ENCODE measurements at regions not wholly inside any gene's neighbourhood (a gene's known extent, or its start where the extent isn't known, plus 50 kb on each side); places are given as distances from the start of the nearest gene placed in this dataset.
"Not testable (repeated sequence)": the region's sequence is repeated elsewhere in the genome, so short reads cannot be mapped to it uniquely, and the experiment has no call there.

GRCh38 chr12:91695406-91695805 is 450.2 kb downstream of the BTG1 start:
- H3K4me3 Mint-ChIP-seq; H3K9me3 ChIP-seq; CTCF ChIA-PET; DNase-seq; H3K27me3 ChIP-seq (replicated peaks in 1 of 2; ENCODE audit: control insufficient read depth in 2 of 2, extremely low read depth in 1 of 2, insufficient read depth in 2 of 2, low read length in 1 of 2); POLR2A ChIA-PET; H3K27ac ChIP-seq (ENCODE audit: low read length); H3K27me3 Mint-ChIP-seq; H3K27ac Mint-ChIP-seq; H3K4me1 Mint-ChIP-seq; H3K36me3 ChIP-seq (ENCODE audit: control insufficient read depth in 2 of 2, extremely low read depth in 1 of 2, insufficient read depth in 1 of 2, low read length in 1 of 2); H3K4me1 ChIP-seq (ENCODE audit: control insufficient read depth in 1 of 2, extremely low read depth in 1 of 2, insufficient read depth in 2 of 2, low read length in 2 of 2); H3K4me3 ChIP-seq (ENCODE audit: control insufficient read depth in 1 of 2, extremely low read depth in 1 of 2, low read length in 1 of 2); H3K36me3 Mint-ChIP-seq; ATAC-seq (replicated peaks in 1 of 4): not testable (repeated sequence)
- no CpG with 5 or more reads among the region's 3 CpGs for WGBS (ENCODE audit: insufficient coverage)
- H3K9me3 Mint-ChIP-seq: peaks cover 11 to 17% (median 15%) of the 10 kb centered on the region in 3 donors

GRCh38 chr12:91690531-91690930 is 455.1 kb downstream of the BTG1 start:
- DNase-seq: no peak
- no peak for ATAC-seq (replicated peaks in 1 of 4)
- H3K27me3 Mint-ChIP-seq: no peaks in the 10 kb centered on the region

GRCh38 chr12:91687052-91688017 is 458.3 kb downstream of the BTG1 start:
- Mint-ChIP-seq H3K9me3 (no peaks in the 10 kb centered on the region), H3K27ac (peak overlapping the region; percentile 5 to 61), H3K36me3 (no peaks in the 10 kb centered on the region), H3K4me3 (no peak overlapping the region), H3K27me3 (no peaks in the 10 kb centered on the region), H3K4me1 (peaks cover 21 to 24% (median 22%) of the 10 kb centered on the region in 3 donors)
- no peaks in the 10 kb centered on the region for H3K9me3 ChIP-seq
- WGBS (ENCODE audit: insufficient coverage): 30% methylated on average over 2 of the region's 3 CpGs
- no peak overlapping the region for H3K4me3 ChIP-seq (ENCODE audit: control insufficient read depth in 1 of 2, extremely low read depth in 1 of 2, low read length in 1 of 2)
- CTCF ChIA-PET: no interaction called here
- H3K36me3 ChIP-seq (ENCODE audit: control insufficient read depth in 2 of 2, extremely low read depth in 1 of 2, insufficient read depth in 1 of 2, low read length in 1 of 2): no peaks in the 10 kb centered on the region
- no peak overlapping the region for H3K27ac ChIP-seq (ENCODE audit: low read length)
- no peaks in the 10 kb centered on the region for H3K27me3 ChIP-seq (replicated peaks in 1 of 2; ENCODE audit: control insufficient read depth in 2 of 2, extremely low read depth in 1 of 2, insufficient read depth in 2 of 2, low read length in 1 of 2)
- POLR2A ChIA-PET: interaction anchor here in 1 of 2 donors (0.7 kb wide), 1 partner anchor 189 kb away, joined by 3 read pairs; no protein-coding TSS in a partner anchor
- ATAC-seq (replicated peaks in 1 of 4) (peak; percentile 84 to 98 (median 88)), DNase-seq (peak in 29 of 35 experiments; percentile 1 to 70 (median 26))
- peaks cover 0 to 19% of the 10 kb centered on the region in 2 experiments for H3K4me1 ChIP-seq (ENCODE audit: control insufficient read depth in 1 of 2, extremely low read depth in 1 of 2, insufficient read depth in 2 of 2, low read length in 2 of 2)

More at GRCh38 chr12:91690531-91690930, 455.1 kb downstream of the BTG1 start:
- H3K36me3 ChIP-seq (ENCODE audit: control insufficient read depth in 2 of 2, extremely low read depth in 1 of 2, insufficient read depth in 1 of 2, low read length in 1 of 2): no peaks in the 10 kb centered on the region
- no peaks in the 10 kb centered on the region for H3K9me3 ChIP-seq
- H3K4me1 ChIP-seq (ENCODE audit: control insufficient read depth in 1 of 2, extremely low read depth in 1 of 2, insufficient read depth in 2 of 2, low read length in 2 of 2): peaks cover 0 to 19% of the 10 kb centered on the region in 2 experiments
- no peak overlapping the region for H3K4me3 ChIP-seq (ENCODE audit: control insufficient read depth in 1 of 2, extremely low read depth in 1 of 2, low read length in 1 of 2)
- ChIA-PET POLR2A (interaction anchor here in 1 of 2 donors (0.5 kb wide), 1 partner anchor 795 kb away, joined by 3 read pairs; no protein-coding TSS in a partner anchor), CTCF (no interaction called here)
- H3K27ac ChIP-seq (ENCODE audit: low read length): no peak overlapping the region
- H3K27me3 ChIP-seq (replicated peaks in 1 of 2; ENCODE audit: control insufficient read depth in 2 of 2, extremely low read depth in 1 of 2, insufficient read depth in 2 of 2, low read length in 1 of 2): no peaks in the 10 kb centered on the region
- Mint-ChIP-seq H3K4me1 (peaks cover 19 to 22% (median 21%) of the 10 kb centered on the region in 3 donors), H3K9me3 (no peaks in the 10 kb centered on the region), H3K36me3 (no peaks in the 10 kb centered on the region), H3K27ac (no peak overlapping the region), H3K4me3 (no peak overlapping the region)
- 88% methylated on average over 4 of the region's 4 CpGs for WGBS (ENCODE audit: insufficient coverage)

GRCh38 chr12:91685917-91686316 is 459.7 kb downstream of the BTG1 start:
- no peaks in the 10 kb centered on the region for H3K9me3 ChIP-seq
- Mint-ChIP-seq H3K4me1 (peaks cover 21 to 24% (median 22%) of the 10 kb centered on the region in 3 donors), H3K9me3 (no peaks in the 10 kb centered on the region), H3K36me3 (no peaks in the 10 kb centered on the region), H3K27ac (no peak overlapping the region), H3K27me3 (no peaks in the 10 kb centered on the region), H3K4me3 (no peak overlapping the region)
- DNase-seq (peak in 2 of 35 experiments; percentile 2 to 16), ATAC-seq (replicated peaks in 1 of 4) (peak in 2 of 4 experiments; percentile 40 to 44)
- peaks cover 0 to 19% of the 10 kb centered on the region in 2 experiments for H3K4me1 ChIP-seq (ENCODE audit: control insufficient read depth in 1 of 2, extremely low read depth in 1 of 2, insufficient read depth in 2 of 2, low read length in 2 of 2)
- no peak overlapping the region for H3K27ac ChIP-seq (ENCODE audit: low read length)
- H3K4me3 ChIP-seq (ENCODE audit: control insufficient read depth in 1 of 2, extremely low read depth in 1 of 2, low read length in 1 of 2): no peak overlapping the region
- POLR2A ChIA-PET: no interaction called here
- CTCF ChIA-PET: interaction anchor here in 1 of 2 donors (0.5 to 0.6 kb wide), 2 partner anchors 26 to 356 kb away, joined by 3 to 7 read pairs; no protein-coding TSS in a partner anchor
- H3K27me3 ChIP-seq (replicated peaks in 1 of 2; ENCODE audit: control insufficient read depth in 2 of 2, extremely low read depth in 1 of 2, insufficient read depth in 2 of 2, low read length in 1 of 2): no peaks in the 10 kb centered on the region
- no peaks in the 10 kb centered on the region for H3K36me3 ChIP-seq (ENCODE audit: control insufficient read depth in 2 of 2, extremely low read depth in 1 of 2, insufficient read depth in 1 of 2, low read length in 1 of 2)
- WGBS (ENCODE audit: insufficient coverage): no CpG with 5 or more reads among the region's 2 CpGs

- WGBS (ENCODE audit: insufficient coverage): no CpG with 5 or more reads among the region's 11 CpGs
- ATAC-seq (replicated peaks in 1 of 4) (no peak), DNase-seq (no peak)
- Histone ChIP-seq H3K27ac (ENCODE audit: low read length) (no peak overlapping the region), H3K4me3 (ENCODE audit: control insufficient read depth in 1 of 2, extremely low read depth in 1 of 2, low read length in 1 of 2) (no peak overlapping the region), H3K4me1 (ENCODE audit: control insufficient read depth in 1 of 2, extremely low read depth in 1 of 2, insufficient read depth in 2 of 2, low read length in 2 of 2) (peaks cover 0 to 11% of the 10 kb centered on the region in 2 experiments), H3K9me3 (no peaks in the 10 kb centered on the region), H3K27me3 (replicated peaks in 1 of 2; ENCODE audit: control insufficient read depth in 2 of 2, extremely low read depth in 1 of 2, insufficient read depth in 2 of 2, low read length in 1 of 2) (no peaks in the 10 kb centered on the region), H3K36me3 (ENCODE audit: control insufficient read depth in 2 of 2, extremely low read depth in 1 of 2, insufficient read depth in 1 of 2, low read length in 1 of 2) (no peaks in the 10 kb centered on the region)
- Mint-ChIP-seq H3K27ac (no peak overlapping the region), H3K4me3 (no peak overlapping the region), H3K4me1 (peaks cover 8 to 11% (median 9%) of the 10 kb centered on the region in 3 donors), H3K36me3 (no peaks in the 10 kb centered on the region), H3K27me3 (no peaks in the 10 kb centered on the region), H3K9me3 (no peaks in the 10 kb centered on the region)
- ChIA-PET CTCF (interaction anchor here in 1 of 2 donors (0.6 kb wide), 1 partner anchor 104 kb away, joined by 3 read pairs; no protein-coding TSS in a partner anchor), POLR2A (no interaction called here)
These were observed 463.9 kb downstream of the BTG1 start for GRCh38 chr12:91681751-91682150.

- CTCF ChIA-PET: interaction anchor here in 1 of 2 donors (0.6 kb wide), 1 partner anchor 104 kb away, joined by 3 read pairs; no protein-coding TSS in a partner anchor
- no CpG with 5 or more reads among the region's 2 CpGs for WGBS (ENCODE audit: insufficient coverage)
- DNase-seq: no peak
- Mint-ChIP-seq H3K4me1 (peaks cover 3 to 8% (median 3%) of the 10 kb centered on the region in 3 donors), H3K27me3 (no peaks in the 10 kb centered on the region), H3K27ac (no peak overlapping the region), H3K36me3 (no peaks in the 10 kb centered on the region), H3K9me3 (no peaks in the 10 kb centered on the region), H3K4me3 (no peak overlapping the region)
- H3K27ac ChIP-seq (ENCODE audit: low read length): no peak overlapping the region
- peaks cover 0 to 4% of the 10 kb centered on the region in 2 experiments for H3K4me1 ChIP-seq (ENCODE audit: control insufficient read depth in 1 of 2, extremely low read depth in 1 of 2, insufficient read depth in 2 of 2, low read length in 2 of 2)
- H3K36me3 ChIP-seq (ENCODE audit: control insufficient read depth in 2 of 2, extremely low read depth in 1 of 2, insufficient read depth in 1 of 2, low read length in 1 of 2): no peaks in the 10 kb centered on the region
- no peak overlapping the region for H3K4me3 ChIP-seq (ENCODE audit: control insufficient read depth in 1 of 2, extremely low read depth in 1 of 2, low read length in 1 of 2)
- H3K9me3 ChIP-seq: no peaks in the 10 kb centered on the region
- POLR2A ChIA-PET: no interaction called here
- no peaks in the 10 kb centered on the region for H3K27me3 ChIP-seq (replicated peaks in 1 of 2; ENCODE audit: control insufficient read depth in 2 of 2, extremely low read depth in 1 of 2, insufficient read depth in 2 of 2, low read length in 1 of 2)
- ATAC-seq (replicated peaks in 1 of 4): no peak
These were observed 464.8 kb downstream of the BTG1 start for GRCh38 chr12:91680864-91681263.

Data from T-cell (primary cell).